Activated T-cell treated with anti-CD3 and anti-CD28 coated beads for 24 hours (primary cell): ENCODE measurements at regions not wholly inside any gene's neighbourhood (a gene's known extent, or its start where the extent isn't known, plus 50 kb on each side); places are given as distances from the start of the nearest gene placed in this dataset.
A peak's percentile ranks its signal among the peaks of the same experiment; 100 is the strongest.
"Not testable (repeated sequence)": the region's sequence is repeated elsewhere in the genome, so short reads cannot be mapped to it uniquely, and the experiment has no call there.

Source experiments
- DNase-seq: peaks from one replicate; pipeline ENCODE4 v3.0.0-alpha.2; 2020; ENCODE audit warnings: low read depth

DNA sequence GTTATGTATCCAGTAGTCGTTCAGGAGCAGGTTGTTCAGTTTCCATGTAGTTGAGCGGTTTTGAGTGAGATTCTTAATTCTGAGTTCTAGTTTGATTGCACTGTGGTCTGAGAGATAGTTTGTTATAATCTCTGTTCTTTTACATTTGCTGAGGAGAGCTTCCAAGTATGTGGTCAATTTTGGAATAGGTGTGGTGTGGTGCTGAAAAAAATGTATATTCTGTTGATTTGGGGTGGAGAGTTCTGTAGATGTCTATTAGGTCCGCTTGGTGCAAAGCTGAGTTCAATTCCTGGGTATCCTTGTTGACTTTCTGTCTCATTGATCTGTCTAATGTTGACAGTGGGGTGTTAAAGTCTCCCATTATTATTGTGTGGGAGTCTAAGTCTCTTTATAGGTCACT lies 68.6 kb upstream of the IZUMO1R start:
- not testable (repeated sequence) for DNase-seq

DNA sequence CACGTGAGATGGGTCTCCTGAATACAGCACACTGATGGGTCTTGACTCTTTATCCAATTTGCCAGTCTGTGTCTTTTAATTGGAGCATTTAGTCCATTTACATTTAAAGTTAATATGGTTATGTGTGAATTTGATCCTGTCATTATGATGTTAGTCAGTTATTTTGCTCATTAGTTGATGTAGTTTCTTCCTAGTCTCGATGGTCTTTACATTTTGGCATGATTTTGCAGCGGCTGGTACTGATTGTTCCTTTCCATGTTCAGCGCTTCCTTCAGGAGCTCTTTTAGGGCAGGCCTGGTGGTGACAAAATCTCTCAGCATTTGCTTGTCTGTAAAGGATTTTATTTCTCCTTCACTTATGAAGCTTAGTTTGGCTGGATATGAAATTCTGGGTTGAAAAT lies 68.0 kb upstream of the IZUMO1R start:
- not testable (repeated sequence) for DNase-seq

DNA sequence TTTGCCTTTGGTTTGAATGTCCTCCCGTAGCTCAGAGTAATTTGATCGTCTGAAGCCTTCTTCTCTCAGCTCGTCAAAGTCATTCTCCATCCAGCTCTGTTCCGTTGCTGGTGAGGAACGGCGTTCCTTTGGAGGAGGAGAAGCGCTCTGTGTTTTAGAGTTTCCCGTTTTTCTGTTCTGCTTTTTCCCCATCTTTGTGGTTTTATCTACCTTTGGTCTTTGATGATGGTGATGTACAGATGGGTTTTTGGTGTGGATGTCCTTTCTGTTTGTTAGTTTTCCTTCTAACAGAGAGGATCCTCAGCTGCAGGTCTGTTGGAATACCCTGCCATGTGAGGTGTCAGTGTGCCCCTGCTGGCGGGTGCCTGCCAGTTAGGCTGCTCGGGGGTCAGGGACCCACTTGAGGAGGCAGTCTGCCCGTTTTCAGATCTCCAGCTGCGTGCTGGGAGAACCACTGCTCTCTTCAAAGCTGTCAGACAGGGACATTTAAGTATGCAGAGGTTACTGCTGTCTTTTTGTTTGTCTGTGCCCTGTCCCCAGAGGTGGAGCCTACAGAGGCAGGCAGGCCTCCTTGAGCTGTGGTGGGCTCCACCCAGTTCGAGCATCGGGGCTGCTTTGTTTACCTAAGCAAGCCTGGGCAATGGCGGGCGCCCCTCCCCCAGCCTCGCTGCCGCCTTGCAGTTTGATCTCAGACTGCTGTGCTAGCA lies 66.8 kb upstream of the IZUMO1R start:
- DNase-seq = peak; percentile 13

DNA sequence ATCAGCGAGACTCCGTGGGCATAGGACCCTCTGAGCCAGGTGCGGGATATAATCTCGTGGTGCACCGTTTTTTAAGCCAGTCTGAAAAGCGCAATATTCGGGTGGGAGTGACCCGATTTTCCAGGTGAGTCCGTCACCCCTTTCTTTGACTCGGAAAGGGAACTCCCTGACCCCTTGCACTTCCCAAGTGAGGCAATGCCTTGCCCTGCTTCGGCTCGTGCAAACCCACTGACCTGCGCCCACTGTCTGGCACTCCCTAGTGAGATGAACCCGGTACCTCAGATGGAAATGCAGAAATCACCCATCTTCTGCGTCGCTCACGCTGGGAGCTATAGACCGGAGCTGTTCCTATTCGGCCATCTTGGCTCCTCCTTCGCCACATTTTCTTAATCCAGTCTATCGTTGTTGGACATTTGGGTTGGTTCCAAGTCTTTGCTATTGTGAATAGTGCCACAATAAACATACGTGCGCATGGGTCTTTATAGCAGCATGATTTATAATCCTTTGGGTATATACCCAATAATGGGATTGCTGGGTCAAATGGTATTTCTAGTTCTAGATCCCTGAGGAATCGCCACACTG lies 66.1 kb upstream of the IZUMO1R start:
- peak; percentile 2 for DNase-seq

DNA sequence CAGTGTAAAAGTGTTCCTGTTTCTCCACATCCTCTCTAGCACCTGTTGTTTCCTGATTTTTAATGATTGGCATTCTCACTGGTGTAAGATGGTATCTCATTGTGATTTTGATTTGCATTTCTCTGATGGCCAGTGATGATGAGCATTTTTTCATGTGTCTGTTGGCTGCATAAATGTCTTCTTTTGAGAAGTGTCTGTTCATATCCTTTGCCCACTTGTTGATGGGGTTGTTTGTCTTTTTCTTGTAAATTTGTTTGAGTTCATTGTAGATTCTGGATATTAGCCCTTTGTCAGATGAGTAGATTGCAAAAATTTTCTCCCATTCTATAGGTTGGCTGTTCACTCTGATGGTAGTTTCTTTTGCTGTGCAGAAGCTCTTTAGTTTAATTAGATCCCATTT lies 65.6 kb upstream of the IZUMO1R start:
- not testable (repeated sequence) for DNase-seq

DNA sequence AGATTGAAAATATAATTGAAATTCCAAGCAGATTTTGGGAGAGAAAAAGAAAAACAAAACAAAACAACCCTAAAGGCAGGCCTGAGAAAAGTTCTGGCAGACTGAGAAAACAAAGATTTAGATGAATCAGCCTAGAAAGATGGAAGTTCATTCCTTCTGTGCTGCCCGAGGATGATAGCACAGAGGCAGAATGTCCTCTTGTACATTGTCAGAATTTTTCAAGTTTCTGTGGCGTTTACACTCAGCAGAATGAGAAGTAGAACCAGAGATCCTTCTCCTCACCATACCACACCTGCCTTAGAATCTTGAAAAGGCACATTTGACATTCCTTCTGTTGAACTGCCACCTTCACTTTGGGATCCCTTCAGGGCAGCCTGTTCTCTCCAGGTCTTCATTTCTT lies 62.5 kb upstream of the IZUMO1R start:
- no peak for DNase-seq

DNA sequence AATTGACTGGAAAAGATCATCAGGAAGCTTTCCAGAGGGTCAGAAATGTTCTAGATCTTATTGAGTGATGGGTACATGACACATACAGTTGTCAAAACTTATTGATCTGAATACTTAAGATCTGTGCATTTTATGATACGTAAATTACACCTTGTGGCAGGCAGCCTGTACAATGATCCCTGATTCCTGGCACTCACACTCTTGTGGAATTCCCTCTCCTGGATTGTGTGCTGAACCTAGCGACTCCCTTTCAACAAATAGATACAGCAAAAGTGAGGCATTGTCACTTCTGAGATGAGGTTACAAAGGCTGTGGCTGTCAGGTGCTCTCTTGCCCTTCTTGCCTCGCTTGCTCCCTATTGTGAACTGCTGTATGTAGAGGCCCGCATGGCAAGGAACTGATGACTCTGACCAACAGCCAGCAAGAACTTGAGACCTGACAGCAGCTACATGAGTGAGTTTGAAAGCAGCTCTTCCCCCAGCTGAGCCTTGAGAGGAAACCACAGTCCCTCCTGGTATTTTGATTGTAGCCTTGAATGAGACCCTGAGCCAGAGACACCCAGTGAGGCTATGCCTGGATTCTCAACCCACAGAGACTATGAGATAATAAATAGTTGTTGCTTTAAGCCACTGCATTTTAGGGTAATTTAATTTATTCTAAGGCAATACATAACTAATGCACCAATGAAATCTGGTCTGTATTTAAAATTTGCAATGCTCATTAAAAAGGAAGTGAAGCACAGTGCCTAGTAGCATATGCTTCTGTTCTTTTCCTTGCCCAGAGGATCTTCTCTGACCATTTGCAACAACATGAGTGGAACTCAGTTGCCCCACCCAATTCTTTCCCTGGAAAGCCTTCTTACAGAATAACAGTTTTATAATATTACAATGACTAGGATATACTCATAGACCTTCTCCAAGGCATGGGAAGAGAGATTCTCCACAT lies 60.5 kb upstream of the IZUMO1R start:
- no peak for DNase-seq

DNA sequence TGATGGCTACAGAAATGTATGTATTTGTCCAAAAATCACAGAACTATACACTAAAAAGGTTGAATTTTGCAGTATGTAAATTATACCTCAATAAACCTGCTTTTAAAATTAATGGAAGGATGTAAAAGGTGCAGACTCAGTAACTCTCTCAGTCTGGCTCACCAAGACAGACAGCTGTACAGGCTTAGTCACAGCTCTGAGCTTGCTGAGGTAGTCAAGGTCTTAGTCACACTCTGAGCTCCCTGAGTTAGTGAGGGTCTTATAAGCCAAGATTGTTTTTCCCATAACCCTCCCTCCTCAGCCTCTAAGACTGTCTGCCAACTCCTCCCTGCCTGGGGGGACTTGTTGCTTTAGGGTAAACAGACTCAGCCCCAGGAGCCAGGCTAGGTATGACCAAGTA lies 59.3 kb upstream of the IZUMO1R start:
- DNase-seq = no peak

DNA sequence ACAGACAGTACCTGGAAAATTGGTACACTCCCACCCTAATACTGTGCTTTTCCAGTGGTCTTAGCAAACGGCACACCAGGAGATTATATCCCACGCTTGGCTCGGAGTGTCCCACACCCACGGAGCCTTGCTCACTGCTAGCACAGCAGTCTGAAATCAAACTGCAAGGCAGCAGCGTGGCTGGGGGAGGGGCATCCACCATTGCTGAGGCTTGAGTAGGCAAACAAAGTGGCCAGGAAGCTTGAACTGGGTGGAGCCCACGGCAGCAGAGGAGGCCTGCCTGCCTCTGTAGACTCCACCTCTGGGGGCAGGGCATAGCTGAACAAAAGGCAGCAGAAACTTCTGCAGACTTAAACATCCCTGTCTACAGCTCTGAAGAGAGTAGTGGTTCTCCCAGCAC lies 56.1 kb upstream of the IZUMO1R start:
- not testable (repeated sequence) for DNase-seq

DNA sequence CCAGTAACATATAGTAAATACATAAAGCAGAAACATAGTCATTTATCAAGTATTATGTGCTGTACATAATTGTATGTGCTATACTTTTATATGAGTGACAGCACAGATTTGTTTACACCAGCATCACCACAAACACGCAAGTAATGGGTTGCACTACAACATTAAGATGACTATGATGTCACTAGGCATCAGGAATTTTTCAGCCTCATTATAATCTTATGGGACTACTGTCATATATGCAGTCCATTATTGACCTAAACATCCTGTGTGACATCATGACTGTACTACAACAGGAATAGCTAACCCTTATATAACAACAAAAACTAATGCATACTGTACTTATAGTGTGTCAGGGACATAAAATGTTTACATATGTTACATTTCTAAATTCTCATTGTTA lies 50.2 kb upstream of the IZUMO1R start:
- no peak for DNase-seq
